ENCODE measurements at regions not wholly inside any gene's neighbourhood (a gene's known extent, or its start where the extent isn't known, plus 50 kb on each side); places are given as distances from the start of the nearest gene placed in this dataset.
A peak's percentile ranks its signal among the peaks of the same experiment; 100 is the strongest.

DNA sequence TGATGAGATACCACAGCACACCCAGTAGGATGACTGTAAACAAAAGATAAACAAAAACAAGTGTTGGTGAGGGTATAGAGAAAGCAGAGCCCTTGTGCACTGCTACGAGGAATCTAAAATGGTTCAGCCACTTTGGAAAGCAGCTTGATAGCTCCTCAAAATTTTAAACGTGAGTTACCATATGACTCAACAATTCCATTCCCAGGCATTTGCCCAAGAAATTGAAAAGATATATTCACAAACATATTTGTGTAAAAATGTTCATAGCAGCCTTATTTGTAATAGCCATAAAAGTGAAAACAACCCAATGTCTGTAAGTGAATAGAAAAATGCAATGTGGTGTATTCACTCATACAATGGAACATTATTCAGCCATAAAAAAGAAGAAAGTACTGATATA is 141.0 kb upstream of the BTBD3 start:
- DNase-seq = no peak

- no peak for DNase-seq
Observed at GRCh38 chr20:11777387-11778205, 140.1 kb upstream of the BTBD3 start.

DNA sequence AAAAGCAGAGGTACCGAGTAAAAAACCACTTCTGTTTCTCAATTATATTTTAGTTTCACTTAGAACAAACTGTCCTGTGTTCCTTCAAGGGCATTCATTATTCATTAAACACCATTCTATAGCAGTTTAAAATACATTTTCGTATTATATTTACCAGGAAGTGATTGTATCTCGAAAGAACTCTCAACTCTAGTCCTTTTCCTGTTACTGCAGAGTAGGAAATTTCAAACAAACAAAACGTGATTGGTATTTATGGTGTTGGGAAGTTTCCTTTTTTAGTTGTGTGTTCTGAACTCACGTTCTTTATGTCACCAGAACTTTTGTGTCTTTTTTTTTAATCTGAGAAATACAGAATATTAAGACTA is 139.5 kb upstream of the BTBD3 start:
- DNase-seq = no peak

DNA sequence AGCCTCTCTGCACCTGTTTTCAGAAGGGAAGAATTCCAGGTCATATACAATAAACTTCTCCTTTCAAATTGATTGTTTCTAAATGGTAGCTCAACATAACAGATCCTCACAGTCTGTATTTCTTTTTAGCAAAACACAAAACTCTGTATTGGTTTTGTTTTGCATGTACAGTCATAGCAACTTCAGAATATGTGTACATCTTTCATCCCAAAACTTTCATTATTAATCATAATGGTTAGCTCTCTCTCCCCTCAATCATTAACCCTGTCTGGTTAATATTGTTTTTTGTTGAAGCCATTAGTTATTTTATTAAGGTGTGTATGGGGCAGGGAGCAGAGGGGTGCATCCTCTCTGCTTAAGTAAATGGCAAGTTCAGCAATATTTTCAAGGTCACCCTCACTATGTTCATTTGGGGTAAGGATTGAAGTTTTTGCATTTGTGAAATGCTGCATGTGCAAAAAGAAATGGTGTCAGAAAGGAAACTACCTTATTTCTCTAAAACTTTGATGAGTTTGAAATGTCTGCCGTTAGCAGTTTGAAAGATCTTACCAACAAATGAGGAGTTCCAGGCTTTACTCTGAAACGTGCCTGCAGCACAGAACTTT is 136.8 kb upstream of the BTBD3 start:
- DNase-seq = no peak

- DNase-seq = no peak
Observed at GRCh38 chr20:11783102-11783850, 134.4 kb upstream of the BTBD3 start.

DNA sequence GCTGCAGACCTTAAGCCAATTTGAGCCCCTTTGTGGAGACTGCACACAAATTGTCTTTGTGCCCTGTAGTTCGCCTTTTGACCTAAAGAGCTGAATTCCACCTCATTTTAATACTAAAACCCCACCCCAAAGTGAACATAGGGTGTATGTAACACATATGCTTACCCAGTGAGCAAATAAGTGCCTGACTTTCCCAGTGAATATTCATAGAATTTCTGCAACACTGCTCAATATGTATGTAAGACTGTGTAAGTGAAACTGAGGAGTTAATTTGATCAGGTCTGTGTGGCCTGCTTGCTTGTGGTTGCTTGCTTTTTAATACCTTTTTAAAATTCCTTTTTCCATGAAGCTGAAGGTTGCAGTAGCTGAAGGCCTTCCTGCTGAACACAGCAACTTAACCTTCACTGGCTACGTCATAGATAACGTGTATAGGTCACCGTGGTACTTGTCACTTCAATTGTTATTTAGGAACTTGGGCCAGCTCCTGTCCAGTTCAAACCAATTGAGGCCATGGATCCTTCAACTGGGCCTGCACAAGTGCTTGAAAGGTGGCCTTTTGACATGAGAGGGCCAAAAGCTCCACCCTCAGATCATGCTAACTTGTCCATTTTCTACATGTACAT is 131.7 kb upstream of the BTBD3 start:
- no peak for DNase-seq

GRCh38 chr20:11790046-11790445 is 127.6 kb upstream of the BTBD3 start:
- no peak for DNase-seq

GRCh38 chr20:11791316-11791715 is 126.4 kb upstream of the BTBD3 start:
- no peak for DNase-seq

DNA sequence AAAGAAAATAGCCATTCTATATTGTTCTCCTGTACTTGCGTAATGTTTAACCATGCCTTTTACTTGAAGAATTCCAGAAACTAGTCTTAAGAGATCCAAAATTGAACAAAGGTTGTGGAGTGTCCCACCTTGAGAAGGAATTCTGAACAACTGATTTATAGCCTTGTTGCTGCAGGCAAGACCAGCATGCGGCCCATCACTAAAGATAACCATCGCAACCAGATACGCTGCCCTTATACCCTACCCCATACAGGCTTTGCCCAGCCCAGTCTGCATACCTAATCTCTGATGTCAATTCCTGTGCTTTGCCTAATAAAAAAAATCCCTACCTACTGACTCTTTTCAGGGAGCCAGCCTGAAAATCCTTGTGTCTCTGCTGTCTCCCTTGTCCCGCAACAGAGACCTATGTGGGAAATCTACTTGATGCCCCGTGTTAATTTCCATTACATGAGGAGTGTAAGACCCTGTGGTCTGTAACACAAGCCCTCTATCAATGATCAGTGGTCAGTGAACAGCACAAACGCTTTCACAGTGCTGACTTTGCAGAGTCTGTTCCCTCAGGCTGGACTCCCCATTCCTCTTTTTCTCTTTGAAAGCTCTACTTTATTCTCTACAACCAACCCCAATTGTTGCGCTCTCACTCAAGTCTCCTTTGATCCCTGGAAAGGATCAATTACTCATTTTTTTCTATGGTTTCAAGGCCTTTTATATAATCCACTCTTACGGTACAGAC is 125.7 kb upstream of the BTBD3 start:
- DNase-seq = no peak

DNA sequence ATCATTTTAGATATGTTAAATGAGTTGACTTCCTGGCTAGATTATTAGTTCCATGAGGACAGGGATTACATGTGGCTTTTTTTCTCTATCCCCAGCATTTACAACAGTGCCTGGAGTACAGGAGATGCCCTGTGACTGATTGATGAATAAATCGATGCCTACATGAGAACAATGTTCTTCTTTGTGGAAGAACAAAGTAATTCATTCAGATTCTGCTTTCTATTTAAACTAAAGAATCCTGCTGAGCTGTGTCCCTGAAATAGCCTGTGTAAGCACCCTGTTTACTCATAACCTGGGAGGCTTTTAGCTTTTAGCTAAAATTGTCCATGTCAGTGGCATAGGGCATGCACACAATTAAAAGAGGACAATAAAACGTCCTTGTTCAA is 125.1 kb upstream of the BTBD3 start:
- DNase-seq = no peak

- no peak for DNase-seq
Observed at GRCh38 chr20:11794525-11794924, 123.2 kb upstream of the BTBD3 start.

GRCh38 chr20:11795071-11795615 is 122.5 kb upstream of the BTBD3 start:
- no peak for DNase-seq

DNA sequence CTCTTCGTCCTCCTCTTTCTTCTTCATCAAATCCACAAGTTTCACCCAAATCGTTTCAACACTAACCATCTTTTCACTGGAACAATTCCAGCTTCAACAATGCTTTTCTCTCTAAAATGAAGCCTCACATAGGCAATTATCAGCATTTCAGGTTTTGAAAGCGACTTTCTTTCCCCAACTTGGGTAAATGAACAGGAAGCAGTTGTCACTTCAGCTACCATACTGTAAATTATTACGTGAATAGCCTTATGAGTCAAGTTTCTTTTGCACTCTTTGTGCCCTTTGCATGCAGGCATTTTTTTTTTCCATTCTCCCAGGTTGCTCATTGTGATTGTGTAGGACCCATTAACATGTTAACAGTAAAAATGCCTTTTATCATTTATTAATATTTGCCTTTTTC is 121.7 kb upstream of the BTBD3 start:
- DNase-seq = no peak

GRCh38 chr20:11797156-11797555 is 120.5 kb upstream of the BTBD3 start:
- no peak for DNase-seq

GRCh38 chr20:11799281-11799684 is 118.4 kb upstream of the BTBD3 start:
- DNase-seq = peak; percentile 40

GRCh38 chr20:11807054-11808048 is 110.3 kb upstream of the BTBD3 start:
- no peak for DNase-seq

GRCh38 chr20:11808841-11809240 is 108.9 kb upstream of the BTBD3 start:
- no peak for DNase-seq

DNA sequence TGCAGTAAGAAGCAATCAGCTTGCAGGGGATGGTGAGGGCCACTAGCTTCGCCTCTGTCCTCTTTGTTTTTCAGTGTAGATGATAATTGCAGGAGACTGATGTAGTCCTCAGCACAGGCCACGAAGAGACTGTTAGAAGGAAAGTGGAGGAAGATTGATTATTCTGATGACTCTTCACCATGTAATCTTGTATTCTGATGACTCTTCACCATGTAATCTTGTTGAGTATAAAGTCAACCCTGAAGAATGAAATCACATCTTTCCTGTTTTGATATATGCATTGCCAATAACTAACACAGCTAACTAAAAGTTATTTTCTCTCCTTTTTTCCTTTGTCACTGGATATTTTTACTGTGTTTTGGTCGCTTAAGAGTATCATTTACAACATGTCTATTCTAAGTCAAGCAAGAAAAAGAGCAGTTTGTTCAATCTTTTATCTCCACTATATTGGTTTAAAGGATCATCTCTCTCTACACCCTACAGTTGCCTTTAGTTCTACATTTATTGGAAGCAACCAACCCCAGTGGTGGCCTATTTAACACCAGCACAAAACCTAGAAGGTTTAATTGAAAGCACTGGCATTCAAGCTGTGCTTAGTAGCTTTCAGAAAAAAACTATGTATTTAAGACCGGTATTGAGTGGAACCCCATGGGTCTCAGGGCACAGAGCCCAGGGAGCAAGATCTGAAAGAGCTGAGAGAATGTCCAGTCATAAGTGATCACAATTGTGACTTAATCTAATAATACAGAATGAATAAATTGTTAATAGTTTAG is 107.2 kb upstream of the BTBD3 start:
- no peak for DNase-seq

- DNase-seq = no peak
Observed at GRCh38 chr20:11813106-11813890, 104.4 kb upstream of the BTBD3 start.

DNA sequence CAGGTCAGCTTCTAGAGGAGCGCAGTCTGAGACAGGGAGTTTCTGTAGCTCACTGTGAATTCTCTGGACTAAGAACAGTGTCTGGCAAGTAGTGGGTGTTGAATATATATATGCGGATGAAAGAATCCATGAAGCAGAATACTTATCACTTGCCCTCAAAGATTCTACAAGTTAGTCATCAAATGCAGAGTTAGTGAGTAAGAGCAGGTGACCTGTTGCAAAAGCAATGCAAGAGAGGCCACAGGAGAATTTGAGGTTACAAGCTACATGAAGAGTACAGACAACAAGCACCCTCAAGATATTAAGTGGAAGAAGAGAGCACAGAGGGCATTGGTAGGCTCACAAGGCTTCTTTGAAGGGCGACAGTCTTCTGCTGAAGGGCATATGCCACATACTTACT is 103.4 kb upstream of the BTBD3 start:
- DNase-seq = no peak
